Cerebellar nuclear complex (tissue), 1 donor: ENCODE measurements at regions not wholly inside any gene's neighbourhood (a gene's known extent, or its start where the extent isn't known, plus 50 kb on each side); places are given as distances from the start of the nearest gene placed in this dataset.

Experiments used
- DNase-seq, 2 experiments: peaks; one replicate each; lab custom pipeline; 2025; lab: John Stamatoyannopoulos, UW

DNA sequence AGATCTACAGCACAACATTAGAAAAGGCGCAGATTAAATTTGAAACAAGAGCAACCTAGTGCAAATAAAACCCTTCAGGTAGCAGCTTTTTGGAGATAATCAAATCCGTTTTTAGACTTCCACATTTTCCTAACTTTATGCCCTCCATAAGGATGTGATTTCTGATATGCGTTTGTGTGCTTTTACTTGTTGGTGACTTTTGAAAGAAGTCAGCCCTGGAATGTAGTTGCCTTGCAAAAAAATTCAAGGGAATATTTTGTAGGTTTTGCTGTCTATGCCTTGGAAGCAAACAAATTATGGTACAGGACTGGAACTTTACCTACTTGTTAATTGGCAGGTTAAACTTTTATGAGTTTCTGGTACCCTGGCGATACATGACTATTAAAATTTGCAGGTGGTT lies 86.7 kb upstream of the HDAC9 start:
- DNase-seq, result no peak

DNA sequence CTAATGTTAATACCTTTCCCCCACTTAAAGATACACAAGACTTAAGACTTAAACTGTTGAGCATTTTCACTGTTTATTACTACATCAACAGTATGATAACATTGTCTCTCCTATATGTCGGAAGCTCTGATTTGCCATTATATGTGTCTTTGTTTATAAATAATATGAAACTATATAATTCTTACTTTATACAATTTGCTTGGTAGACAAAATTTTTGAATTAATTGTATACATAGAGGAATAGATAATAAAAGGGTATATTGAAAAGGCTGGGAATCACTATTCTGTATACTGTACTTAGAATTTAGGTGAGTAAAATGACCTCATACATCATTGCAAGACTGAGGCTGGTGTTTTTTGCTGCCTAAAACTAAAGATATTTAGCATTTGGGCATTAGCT lies 82.1 kb upstream of the HDAC9 start:
- DNase-seq, result no peak

DNA sequence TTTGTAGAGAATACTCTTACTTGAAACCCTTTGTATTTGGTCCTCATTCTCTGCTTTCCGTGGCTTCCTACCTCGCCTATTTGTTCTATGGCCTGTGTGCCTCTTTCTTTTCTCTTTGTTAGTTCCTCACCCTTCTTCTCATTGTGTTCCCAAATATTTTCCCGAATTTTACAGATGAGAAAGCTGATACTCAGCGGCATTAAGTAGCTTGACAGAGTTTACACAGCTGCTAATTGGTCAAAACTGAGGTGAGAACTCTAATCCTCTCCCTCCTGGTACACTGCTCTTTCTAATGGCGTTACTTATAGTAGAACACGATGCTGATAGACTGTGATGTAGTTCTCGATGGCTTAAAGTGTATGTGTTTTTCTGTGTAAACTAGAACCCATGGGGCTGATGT lies 80.7 kb upstream of the HDAC9 start:
- DNase-seq, result no peak

DNA sequence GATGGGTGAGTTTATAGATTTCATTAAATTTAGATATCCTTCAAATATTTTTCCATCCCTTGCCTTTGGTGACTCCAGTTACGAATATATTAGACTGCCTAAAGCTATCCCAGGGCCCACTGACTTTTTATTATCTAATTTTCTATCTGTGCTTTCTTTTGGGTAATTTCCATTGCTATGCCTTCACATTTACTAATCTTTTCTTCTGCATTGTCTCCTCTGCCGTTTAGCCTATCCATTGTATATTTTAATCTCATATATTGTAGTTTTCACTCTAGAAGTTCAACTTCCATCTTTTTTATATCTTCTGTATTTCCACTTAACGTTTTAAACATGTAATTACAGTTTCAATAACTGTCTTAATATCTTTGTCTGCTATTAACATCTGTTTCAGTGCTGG lies 78.6 kb upstream of the HDAC9 start:
- no peak for DNase-seq

DNA sequence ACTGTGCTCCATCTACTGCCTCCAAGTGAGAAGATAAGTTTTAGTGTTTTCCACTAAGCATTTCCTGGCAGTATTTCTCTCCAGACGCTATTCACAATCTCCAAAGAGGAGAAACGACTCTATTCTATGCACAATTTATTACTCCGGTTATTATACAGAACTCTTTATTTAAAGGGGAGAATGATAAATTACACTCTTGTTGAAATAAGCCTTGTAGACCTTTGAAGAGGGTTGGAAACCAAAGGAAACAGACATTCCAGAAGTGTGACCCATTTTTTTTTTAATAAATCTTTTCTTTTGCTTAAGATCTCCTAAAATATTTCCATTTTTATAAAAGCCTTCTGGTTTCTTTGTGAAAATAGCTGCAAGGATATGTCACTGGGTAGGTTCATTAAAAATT lies 76.1 kb upstream of the HDAC9 start:
- DNase-seq, result no peak

DNA sequence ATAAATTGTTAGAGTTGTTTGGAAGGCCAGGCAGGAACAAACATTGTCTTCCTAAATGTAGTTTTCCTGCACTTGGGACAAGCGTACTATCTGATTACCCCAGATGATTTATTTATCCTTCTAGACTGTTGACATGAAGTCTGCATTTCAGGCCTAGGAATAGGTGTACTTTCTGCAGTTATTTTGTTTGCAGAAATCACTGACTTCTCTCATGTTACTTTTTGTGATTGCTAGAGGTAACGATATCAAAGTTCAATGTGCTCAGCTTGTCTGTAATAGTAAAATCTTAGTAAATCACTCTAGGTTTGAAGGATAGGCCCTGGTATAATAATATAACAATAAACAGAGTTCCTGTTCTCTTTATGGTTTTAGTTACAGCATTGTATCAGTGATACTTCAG lies 75.4 kb upstream of the HDAC9 start:
- no peak for DNase-seq

DNA sequence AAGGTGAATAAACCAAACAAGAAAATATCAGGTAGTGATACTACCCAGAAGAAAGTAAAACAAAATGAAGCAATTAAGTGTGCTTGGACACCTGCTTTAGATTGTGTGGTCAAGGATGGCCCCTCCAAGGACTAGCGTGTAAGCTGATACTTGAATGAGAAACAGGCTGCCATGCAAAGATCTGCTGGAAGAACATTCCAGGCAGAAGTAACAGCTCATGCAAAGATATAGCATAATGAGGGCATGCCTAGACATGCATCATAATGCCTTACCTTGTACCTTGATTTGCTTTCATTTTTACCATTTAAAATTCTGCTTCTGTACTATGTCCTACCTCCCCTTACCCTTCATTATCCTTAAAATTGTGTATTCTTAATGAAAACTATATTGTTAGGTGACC lies 74.8 kb upstream of the HDAC9 start:
- no peak for DNase-seq

DNA sequence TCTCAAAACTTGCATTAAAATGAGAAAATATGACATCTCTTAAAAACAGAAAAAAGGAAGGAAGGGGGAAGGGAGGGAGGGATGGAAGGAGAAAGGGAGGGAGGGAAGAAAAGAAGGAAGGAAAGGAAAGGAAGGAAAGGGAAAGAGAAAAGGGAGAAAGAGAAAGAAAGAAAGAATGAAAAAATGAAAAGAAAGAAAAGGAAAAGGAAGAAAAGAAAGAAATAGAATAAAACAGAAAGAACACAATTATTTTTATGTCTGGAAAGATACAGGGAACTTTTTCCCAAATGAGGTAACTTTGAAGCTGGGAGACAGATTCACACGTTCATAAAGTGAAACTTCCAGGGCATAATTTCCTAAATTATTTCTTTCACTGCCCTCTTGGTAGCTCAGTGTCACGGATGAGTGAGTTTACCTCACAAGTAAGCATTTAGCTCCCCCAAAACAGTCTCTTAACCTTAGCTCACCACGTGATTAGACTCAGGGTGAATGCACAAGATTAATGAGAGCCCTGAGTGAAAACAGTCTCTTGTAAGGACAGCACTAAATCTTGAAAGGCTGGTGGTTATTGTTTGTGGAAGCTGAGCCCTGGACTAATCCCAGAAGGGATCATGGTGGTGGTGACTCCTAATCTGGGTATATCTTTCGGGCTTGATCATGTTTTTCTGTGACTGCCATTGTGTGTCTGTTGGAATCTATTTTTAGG lies 74.1 kb upstream of the HDAC9 start:
- no peak for DNase-seq

DNA sequence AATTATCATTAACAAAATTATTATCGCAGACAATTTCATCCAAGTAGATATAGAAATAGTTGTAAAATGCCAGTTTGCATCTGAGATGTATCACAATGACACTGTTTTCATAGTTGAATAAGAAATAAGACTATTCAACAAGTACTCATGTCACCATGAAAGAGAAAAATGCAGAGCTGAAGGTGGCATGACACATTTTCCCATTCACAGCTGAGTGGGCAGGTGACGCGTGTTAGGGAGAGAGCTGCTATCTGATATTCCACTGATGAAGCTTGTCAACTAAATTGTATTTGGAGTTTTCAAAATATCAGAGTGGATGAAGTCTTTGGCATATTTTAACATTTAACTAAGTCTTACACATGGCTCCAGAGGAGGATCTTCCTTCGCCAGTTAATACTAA lies 70.3 kb upstream of the HDAC9 start:
- no peak for DNase-seq

DNA sequence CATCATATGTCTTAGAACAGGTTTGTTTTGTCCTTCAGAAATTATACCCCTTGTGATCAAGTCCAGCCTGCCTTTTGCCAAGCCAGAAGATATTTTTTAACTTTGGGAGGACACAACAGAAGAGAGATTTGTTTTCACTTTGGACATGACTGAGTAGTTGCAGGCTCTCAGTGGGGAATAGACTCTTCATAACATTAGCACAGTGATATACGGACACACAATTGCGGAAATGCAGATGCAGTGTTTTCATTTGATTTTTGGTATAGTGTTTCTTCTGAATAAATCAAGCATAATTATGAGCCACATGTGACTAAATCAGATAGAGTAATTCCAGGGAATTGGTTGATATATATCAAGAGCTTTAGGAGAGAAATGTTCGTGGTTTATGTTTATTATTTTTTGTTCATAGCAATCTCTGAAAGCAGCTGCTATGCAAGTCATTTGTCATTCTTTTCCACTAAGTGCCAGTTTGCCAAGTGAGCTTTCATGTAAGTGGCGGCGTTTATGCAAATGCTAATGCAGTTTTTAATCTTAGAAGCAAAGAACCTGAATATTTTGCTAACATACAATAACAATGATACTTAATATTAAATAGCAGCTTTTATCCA lies 69.6 kb upstream of the HDAC9 start:
- no peak for DNase-seq

DNA sequence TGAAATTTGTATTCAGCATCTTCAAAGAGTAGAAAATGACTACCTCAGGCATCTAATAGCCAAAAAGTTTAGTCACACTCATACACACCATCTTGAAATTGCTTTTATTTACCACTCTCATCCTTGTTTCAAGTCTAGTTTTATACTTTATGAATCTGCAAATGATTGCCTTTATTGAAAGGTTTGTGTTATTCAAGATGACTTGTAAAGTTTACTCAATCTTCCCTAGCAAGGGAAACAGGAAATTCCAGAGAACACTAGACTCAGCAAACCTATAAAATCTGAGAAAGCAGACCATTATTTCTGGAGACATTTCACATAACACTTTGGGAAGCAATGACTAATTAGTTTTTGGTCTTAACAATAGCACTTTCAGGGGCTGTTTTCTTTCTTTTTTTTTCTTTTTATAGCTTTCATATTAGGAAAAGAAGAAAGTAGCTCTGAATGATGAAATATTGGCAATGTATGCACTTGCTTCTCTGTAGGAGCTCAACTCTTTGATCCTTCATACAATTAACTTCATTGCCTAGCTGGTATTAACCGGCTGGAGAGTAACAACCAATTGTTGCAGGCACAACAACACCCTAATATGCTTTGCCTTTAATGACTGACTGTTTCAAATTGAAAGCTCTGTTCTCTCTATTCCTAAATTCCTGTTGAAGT lies 68.9 kb upstream of the HDAC9 start:
- DNase-seq, result no peak

DNA sequence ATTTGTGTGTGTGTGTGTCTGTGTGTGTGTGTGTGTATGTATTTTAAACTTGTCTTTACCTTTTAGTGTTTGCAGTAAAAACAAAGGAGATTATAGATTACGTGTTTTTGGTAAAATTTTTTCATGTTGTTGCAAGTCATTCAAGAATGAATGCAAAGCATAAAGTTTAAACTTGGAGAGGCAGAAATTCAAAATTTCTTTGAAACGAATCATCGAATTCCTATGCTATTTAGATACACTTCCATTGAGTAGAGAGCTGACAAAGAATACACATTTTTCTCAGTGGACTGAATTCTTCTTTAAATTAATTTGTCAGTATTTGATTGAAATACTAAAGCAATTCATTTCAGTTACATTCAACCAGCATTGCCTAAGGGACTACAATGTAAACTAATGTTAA lies 66.0 kb upstream of the HDAC9 start:
- no peak for DNase-seq

DNA sequence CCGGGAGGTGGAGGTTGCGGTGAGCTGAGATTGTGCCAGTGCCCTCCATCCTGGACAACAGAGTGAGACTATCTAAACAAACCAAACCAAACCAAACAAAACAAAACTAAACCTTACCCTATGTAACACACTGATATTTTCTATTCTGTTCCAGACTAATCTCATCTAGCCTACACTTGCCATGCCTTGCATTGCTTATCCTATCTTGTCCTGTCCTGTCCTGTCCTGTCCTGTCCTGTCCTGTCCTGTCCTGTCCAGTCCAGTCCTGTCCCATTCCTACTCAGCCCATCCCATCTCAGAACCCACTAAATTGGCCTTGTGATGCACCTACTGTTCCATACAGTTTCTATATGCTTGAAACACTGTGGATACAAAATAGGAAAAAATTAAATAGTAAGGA lies 64.7 kb upstream of the HDAC9 start:
- DNase-seq, result no peak

DNA sequence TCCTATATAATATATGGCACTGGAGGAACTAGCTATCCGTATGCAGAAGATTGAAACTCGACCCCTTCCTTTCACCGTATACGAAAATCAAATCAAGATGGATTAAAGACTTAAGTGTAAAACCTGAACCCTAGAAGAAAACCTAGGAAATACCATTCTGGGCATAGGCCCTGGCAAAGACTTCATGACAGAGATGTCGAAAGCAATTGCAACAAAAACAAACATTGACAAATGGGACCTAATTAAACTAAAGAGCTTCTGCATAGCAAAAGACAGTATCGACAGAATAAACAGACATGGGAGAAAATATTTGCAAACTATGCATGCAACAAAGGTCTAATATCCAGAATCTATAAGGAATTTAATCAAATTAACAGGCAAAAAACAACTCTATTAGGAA lies 61.4 kb upstream of the HDAC9 start:
- no peak for DNase-seq

DNA sequence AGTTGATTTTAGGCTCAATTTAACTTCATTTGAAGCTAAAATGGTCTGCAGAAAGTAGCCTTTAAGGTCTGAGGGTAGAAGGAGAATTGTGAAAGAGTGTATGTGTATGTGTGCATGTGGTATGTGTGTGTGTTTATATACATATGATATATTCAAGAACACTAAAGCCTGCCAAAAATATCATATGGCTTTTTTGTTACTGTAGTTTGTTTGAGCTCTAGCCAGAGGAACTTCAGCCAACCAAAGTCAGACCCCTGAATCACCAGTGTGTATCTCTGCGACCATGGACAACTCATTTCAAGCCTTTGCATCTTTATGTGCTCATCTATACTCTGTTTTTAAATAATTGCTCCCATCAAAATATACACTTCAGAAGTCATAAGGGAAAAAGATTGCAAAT lies 58.4 kb upstream of the HDAC9 start:
- DNase-seq, result no peak

DNA sequence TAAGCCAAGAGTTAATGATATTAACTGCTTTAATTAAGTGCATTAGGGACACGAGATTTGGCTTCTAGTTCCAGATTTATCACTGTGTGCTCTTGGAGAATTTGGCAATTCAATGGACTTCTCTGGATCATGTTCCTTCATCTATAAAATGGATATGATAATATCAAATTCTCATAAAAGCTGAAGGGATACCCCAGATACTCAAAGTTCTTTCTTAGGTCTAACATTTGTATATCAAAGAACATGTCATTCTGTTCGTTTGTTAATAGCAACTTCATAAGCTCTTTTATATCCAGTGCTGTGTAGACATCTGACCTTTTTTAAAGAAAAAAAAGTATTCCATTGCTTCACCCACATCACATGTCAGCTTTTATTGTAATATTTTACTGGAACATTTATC lies 54.6 kb upstream of the HDAC9 start:
- no peak for DNase-seq

DNA sequence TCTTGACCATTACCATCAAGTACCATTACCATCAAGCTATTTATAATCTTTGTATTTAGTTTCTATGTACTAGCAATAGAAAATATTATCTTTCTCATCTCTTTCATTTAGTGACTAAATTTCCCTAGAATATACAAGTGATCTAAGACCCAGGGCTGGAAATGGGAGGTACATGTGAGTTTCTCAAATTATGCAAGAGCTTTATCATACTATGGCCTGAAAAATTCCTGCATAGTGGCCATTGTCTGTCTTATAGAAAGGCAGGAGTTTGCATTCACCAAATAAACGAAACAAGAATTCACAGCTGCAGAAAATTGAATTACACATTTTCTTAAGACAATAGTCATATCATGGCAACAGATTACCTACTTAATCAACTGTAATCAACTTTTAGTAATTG lies 50.7 kb upstream of the HDAC9 start:
- DNase-seq, result no peak

DNA sequence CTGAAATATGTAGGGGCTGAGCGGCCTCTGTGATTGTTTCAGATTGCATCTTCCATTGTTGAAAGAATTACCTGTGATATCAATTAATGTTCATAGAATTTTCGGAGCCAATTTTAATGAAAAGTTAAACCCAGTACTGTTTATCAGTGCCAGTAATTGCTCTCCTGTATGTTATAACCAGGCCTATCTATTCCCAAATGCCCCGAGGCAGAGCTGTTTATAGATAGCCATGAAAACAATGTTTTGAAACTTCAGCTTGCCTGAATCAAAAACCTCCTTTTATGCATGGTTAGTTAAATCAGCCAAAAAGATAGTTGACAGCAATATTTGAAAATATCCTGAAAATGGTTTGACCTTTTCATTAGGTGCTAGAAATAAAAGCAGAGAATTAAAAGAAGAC lies 50.1 kb upstream of the HDAC9 start:
- no peak for DNase-seq
